Posterior cingulate gyrus (tissue), 11 donors: ENCODE measurements at regions not wholly inside any gene's neighbourhood (a gene's known extent, or its start where the extent isn't known, plus 50 kb on each side); places are given as distances from the start of the nearest gene placed in this dataset.
"Not testable (repeated sequence)": the region's sequence is repeated elsewhere in the genome, so short reads cannot be mapped to it uniquely, and the experiment has no call there.

Source experiments
- DNase-seq, 10 donors: peaks; one replicate each; pipeline versions ENCODE4 v3.0.0 to v3.0.0-alpha.2; 2020 to 2021; ENCODE audit warnings: mixed read lengths in 3 of 10
- intact Hi-C: fragments of 100-400 bp; cut with DNase I; formaldehyde crosslinking; loops from one replicate; pipeline ENCODE4 v1.15.1; 2023

DNA sequence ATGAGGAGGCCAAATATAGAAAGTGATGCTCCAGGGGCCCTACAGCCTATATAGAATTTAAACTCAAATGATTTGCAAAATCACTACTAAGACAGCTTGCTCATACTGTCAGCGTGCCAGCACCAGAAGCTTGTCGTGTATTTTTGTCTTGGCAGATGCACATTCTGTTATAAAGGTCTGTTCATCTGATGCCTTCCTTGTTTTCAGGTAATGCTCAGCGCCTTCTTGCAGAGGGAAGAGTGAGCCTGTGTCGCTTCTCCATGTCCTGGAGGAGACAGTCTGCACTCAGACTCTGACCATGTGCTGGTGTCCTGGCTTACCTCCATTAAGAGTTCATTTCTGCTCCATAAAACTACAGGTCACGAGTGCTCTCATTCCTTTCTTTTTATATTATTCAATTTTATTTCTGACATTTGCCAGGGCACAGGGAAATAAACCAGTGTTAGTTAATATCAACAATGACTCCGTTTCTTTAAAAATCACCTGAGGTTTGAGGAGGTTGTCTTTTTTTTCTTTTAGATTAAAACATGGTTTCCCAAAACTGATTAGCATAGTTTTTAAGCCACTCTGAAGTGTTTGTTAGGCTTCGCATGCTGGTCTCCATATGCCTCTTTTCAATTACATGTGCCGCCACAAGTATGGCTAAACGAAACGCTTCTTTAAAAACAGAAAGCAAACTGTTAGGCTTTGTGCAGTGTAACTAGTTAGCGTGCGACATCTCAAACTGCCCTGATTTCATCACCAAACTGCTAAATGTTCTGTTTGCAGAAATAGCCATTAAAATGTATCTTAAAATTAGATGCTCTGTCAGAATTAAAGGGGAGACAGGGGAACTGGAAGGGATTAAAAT lies 215.2 kb upstream of the GK2 start:
- intact Hi-C loops, result no loop called here
- DNase-seq, result peak in 6 of 10 donors; percentile 9 to 75 (median 38)

DNA sequence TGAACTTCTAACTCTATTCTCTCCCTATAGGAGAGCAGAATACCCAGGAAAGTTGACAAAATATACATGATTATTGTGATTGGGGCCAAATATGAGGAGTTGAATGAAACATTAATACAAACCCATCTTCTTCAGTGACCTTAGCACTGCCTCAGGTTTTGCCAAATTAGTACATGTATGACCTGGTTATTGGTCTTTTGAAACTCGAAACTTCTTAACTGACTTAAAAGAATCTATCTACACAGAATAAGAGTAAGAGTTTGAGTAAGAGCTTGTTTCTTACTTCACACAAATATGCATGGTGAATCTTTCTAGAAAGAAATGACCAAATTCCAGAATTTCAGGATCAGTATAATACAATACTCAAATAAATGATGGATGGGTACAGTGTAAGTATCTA lies 213.0 kb upstream of the GK2 start:
- intact Hi-C loops, result no loop called here

DNA sequence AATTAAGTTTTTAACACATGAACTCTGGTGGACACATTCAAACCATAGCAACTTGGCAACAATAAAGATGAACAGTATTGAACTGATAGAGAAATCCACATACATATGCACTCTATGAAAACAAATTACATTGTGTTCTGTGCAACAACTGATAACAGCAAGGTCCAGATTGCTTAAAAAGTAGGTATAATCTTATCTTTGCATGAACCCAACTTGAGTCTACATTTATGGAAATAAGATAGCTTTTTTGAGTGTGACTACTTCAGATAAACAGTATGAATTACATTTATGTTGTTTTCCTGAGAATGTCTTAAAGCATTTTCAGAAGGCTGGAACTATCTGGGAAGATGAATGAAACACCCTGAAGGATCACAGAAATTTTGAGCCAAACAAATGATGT lies 212.6 kb upstream of the GK2 start:
- DNase-seq, result no peak
- intact Hi-C loops, result no loop called here

More for the DNA sequence above, 213.0 kb upstream of the GK2 start:
- DNase-seq, result no peak

DNA sequence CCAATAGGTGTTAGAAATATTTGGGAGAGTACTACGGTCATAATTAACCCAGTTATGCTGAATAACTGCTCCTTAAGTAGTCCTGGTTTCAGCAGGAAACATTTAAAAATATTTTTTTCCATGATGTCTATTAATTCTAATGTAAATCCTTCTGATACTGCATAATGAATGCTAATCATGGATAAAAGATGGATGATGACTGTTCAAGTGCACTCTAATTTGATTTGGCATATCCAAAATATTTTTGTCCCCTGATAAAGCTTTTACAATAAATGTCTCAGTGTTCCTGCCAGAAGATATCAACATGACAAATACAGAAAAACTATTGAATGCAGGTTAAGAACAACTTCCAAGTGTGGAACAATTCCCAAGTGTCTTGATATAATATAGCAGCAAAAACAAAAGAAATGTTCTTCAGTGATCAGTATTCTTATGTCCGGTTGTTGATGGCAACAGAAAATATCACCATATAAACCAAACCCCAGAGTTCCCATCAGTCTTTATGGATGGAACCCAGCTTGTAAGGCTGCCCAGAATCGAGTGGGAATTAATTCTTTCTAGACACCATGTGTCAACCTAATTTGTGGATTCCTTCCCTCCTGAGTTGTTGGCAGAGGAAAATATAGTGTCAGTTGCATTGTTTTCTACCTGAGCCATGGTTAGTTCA lies 205.4 kb upstream of the GK2 start:
- intact Hi-C loops, result no loop called here
- DNase-seq, result no peak

DNA sequence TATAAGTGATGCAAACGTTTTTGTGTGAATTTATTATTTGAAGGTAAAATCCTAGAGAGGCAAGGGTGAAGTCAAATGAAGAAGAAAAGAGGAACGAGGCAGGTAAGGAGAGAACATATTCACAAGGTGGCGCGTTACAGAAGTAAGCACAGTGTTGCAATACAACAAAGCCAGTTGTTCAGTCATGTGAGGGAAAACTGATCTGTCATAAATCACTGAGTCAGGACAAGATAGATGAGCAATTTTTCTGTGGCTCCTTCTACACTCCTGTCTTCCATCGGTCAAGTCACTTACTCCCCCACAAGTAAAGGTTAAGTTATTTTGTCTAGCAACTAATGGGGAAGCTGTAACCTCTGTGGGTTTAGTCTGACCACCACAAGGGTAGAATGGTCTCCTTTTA lies 203.0 kb upstream of the GK2 start:
- DNase-seq, result no peak
- intact Hi-C loops, result no loop called here

DNA sequence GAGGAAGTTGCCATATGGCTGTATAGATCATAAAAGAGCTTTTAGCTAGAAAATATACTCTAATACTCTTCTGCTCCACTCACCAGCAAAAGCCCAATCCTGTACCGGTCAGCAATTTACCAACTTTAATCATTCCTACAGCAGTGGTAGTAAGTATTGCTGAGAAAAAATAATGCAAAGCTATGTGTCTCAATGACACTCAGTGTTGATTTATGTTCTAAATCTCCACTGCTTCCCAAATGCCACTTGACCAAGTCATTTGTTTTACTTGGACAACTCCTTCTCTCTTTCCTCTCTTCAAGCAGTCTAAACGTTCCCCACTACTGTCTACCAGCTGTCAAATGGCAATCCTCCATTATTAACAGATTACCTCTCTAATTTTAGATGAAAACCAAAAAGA lies 201.8 kb upstream of the GK2 start:
- no peak for DNase-seq
- intact Hi-C loops, result no loop called here

DNA sequence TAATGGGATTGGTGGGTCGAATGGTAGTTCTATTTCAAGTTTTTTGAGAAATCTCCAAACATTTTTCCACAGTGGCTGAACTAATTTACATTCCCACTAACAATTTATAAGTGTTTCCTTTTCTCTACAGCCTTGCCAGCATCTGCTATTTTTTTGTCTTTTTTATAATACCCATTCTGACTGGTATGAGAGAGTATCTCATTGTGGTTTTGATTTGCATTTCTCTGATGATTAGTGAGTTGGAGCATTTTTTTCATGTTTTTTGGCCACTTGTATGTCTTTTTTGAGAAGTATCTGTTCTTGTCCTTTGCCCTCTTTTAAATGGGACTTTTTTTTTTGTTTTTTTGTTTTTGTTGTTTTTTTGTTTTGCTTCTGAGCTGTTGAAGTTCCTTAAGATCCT lies 200.0 kb upstream of the GK2 start:
- DNase-seq, result no peak
- intact Hi-C loops, result no loop called here

DNA sequence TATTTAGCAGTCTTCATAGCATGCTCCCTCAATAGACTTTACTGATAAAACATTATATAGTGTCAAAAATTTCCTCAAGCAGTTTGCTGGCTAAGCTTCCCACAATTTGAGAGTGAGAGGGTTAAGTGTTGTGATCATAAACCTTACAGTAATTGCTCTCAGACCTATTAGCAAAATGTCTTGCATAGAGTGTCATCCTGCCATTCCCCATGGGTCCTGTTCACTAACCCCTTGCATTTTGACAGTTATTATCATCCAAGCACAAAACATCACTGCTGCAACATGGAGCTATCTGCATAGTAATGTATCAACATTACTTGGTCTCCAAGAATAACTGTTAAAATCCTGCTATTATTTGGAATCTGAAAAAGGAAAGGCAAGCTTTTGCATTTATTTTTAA lies 196.1 kb upstream of the GK2 start:
- intact Hi-C loops, result no loop called here
- DNase-seq, result no peak

DNA sequence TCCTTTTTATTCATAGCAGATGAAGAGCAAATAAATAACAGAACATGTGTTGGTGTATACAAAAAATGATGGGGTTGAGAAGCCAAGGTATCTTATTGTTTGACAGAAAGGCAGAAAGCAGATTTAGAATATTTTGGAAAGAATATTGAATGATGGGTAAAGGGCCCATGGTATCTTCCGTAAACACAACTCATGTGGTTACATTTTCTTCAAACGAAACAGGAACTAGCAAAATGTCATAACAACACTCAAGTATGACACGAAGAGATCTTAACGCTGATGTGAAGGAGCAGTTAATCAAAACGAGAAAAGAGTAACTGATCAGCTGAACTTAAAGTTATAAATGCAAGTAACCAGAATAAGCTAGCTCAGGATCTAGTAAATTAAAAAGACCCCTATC lies 195.7 kb upstream of the GK2 start:
- no peak for DNase-seq
- intact Hi-C loops, result no loop called here

DNA sequence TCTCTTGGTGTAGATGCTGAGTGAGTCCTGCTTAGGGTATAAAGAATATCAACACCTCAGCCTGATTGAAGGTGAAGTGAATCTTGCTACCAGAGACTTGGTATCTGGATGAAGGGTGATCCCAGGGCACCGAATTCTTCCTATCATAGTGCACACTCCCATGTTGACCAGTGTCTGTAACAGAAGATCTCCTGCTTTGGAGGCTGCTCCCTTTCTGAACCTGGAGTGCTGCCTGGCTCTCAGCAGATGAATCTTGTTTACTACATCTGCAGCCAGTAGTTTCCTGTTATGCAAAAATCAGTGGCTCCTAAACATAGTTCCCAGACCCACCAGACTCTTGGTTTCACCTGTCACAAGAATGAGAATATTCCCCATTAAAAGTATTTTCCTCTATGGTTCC lies 191.7 kb upstream of the GK2 start:
- DNase-seq, result no peak
- intact Hi-C loops, result no loop called here

DNA sequence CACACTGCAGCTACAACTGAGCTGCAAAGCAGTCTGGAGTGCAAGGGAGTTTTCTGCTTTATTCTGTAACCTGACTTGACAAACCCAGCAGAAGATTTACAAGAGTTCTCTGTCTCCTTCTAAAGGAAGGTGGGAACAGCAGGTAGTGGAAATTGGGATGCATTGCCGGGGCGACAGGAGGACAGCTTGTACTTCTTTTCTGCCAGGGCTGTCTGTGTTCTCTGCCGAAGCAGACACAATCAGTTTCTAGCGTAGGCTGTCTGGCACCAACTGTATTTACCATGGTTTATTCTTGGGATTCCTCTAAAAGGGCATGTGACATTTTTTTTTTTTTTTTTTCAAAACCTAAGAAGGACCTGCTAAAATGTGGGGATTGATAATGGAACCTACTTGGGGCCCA lies 190.8 kb upstream of the GK2 start:
- intact Hi-C loops, result no loop called here
- peak in 8 of 10 donors; percentile 11 to 90 (median 43) for DNase-seq

DNA sequence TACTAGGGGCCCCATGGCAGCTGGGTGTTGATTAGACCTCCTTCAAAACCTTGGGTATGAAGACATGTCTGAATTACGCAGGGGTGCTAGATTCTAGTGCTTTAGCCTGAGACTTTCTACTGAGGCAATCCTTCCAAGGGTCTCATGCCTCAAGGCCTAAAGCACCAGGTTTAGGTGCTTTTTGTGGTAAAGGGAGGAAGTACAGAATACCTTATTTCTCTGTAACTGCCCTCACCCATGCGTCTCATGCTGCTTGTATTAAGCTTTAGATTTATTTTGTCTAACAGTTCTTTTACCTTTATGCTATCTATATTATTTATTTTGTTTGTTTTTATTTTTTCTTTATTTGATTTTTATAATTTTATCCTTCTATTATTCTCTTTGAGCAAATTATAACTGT lies 190.2 kb upstream of the GK2 start:
- DNase-seq, result no peak
- intact Hi-C loops, result no loop called here

DNA sequence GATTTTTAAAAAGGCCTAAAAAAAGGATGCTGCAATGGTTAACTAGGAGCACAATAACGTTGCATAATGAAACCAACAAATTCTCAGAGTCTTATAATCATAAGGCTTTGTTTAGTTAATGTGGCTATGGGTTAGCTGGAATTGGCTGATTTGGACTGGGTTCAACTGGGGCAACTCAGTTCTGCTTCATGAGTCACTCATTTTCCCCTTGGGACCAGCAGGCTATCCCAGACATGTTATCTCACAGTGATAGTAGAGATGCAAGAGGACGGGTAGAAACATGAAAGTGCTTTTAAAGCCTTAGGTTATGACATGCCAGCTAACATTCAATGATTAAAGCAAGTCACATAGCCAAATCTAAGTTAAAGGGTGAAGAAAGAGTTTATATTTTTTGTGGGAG lies 189.2 kb upstream of the GK2 start:
- intact Hi-C loops, result no loop called here
- DNase-seq, result no peak

DNA sequence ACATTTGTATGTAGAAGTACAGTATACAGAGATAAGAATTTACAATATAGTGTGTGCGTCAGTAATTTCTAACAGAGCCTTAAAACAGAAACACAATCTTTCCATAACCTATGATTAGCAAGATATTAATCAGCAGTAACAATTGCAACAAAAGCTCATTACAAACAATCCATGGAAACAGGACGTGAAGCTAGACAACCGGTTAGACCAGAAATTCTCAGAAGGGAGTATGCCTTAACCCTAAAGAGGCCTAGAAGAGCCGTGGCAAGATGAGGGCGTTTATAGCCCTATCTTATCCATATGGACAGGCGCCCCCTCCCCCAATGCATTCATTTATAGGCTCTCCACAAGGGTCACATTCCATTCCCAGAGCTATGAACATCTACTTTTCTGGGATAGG lies 184.2 kb upstream of the GK2 start:
- DNase-seq, intact Hi-C loops: not testable (repeated sequence)

DNA sequence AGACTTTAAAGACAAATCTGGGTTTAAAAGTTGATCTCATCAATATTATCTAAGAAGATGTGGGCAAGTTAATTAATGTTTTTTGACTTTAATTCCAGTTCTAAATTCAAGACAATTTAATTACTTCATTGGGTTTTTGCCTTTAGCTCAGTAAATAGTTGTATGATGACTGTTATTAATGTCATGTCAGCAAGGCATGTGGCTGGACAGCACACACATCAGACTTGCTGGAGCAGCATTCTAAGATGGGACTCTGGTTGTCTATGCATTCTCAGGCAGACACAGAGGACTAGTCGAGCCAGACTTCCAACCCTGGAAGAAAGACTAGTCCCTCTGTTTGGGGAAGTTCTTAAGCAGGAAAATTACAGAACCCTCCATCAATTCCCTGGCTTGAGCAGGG lies 180.7 kb upstream of the GK2 start:
- intact Hi-C loops, result no loop called here
- no peak for DNase-seq

DNA sequence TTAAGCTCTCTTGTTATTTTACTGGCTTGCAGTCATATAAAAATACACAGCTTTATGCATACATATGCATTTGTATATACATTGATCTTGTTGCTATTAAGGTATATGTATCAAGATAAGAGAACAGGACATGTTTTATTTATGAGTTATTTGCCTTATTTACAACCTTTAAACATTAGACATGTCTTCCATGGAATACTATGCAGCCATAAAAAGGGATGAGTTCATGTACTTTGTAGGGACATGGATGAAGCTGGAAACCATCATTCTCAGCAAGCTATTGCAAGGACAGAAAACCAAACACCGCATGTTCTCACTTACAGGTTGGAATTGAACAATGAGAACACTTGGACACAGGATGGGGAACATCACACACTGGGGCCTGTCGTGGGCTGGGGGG lies 179.2 kb upstream of the GK2 start:
- DNase-seq, intact Hi-C loops: not testable (repeated sequence)

DNA sequence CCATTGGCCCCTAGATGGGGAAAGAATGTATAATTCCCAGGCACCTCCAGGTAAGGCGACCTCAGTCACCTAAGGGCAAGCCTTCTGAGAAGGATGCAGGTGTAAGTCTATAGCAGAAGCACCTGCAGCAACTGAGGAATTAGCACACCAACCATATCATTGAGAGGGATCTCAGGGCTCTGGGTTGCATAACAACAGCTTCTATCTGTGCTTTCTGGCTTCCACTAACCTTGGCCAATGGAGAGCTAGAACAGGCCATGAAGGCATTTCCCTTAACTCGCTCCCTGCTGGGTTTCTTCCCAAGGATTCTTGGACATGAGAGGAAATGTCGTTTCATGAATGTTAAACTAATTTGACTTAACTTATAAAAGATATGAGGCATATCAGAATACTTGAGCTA lies 177.8 kb upstream of the GK2 start:
- intact Hi-C loops, result no loop called here

DNA sequence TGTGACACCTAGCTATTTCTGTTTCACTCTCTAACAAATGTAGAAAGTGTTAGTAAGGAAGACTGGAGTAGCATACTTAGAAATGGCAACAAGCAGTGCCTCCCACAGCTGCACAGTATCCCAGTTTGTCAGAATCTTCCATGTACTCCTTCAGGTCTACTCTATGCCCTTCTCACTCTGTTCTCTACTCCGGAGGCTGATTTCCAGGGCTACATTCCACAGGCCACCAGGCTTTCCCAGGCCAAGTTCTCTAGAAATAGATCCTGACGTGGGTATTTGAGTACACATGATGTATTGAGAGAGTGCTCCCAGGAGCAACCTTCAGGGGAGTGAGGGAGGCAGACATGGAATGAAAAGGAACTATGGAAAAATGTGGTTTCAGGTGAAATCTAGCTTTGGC lies 177.3 kb upstream of the GK2 start:
- intact Hi-C loops, result no loop called here

More for the DNA sequence above, 177.8 kb upstream of the GK2 start:
- DNase-seq, result no peak

DNA sequence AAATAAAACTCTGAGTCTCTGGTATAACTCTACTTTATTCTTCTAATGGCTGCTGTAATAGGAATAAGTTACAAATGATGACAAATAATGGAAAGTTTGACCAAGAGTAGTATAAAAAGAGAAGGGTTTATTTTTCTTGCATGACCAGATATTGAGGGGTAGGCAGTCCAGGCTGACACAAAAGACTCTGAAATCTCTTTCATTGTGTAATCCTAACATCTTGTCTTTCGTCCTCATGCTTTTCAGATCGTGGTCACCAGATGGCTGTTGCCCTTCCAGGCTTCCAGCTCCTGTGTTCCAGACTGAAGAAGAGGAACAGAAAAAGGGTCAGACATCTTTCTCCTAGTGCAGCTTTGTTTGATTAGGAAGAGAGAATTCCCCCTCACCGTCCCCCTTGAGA lies 176.9 kb upstream of the GK2 start:
- DNase-seq, result no peak
- intact Hi-C loops, result no loop called here

More for the DNA sequence above, 177.3 kb upstream of the GK2 start:
- DNase-seq, result no peak

DNA sequence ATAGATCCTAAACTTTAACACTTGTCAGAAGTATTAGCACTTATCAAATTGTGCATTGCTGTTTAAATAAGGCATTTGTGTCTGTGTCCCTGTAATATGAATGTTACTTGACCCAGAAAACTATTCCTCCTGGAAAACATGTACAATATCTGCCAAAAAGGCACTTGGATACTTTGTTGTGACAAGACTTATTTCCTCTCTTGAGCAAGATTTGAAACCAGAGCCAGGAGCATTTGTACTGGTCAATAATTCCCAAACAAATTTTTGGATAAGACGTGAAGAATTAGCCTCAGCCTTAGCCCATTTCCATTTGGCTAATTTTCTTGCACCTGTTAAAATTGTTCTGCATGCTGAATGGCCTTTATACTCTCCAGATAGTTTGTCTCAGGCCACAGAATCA lies 176.3 kb upstream of the GK2 start:
- no peak for DNase-seq
- intact Hi-C loops, result no loop called here

DNA sequence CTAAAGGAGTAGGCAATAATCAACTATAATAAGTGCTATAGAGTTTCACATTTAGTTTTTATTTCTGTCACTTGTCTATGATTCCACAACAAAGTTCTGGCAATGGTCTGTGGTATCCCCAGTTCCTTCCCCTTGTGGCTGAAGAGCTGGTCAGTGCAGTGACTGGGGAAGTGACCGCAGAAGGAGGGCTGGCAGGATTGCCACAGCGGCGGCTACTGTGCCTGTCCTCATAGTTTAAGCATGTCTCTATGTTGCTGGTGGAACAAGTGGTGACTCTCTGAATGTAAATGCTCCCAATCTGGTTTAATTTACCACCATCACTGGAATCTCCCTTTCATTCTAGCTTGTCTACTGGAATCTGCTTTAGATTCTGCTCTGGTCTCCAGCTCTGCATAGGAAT lies 170.6 kb upstream of the GK2 start:
- no peak for DNase-seq
- intact Hi-C loops, result no loop called here

DNA sequence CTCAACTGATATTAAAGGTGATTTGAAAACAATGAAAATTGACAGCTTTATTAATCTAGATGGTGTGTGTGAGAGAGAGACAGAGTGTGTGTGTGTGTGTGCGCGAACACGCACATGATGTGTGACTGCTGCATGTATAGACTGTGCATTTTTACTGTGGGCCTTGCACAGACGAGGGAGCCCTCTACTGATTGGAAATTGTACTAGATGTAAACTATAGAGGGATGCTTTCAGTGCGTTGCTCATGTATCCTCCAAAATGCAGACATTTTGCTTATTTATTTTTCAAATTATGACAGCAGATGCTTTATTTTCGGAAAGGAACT lies 168.4 kb upstream of the GK2 start:
- intact Hi-C loops, result loop anchor here (2.0 kb wide), 1 partner anchor 622 kb away; no protein-coding TSS in a partner anchor
- peak in 2 of 10 donors; percentile 16 to 26 for DNase-seq
